CD4-positive, alpha-beta T cell (primary cell): ENCODE measurements at regions not wholly inside any gene's neighbourhood (a gene's known extent, or its start where the extent isn't known, plus 50 kb on each side); places are given as distances from the start of the nearest gene placed in this dataset.

Source experiments
- ATAC-seq: fragments of 200-7000 bp; cut with Tn5 transposase; one replicate; pipeline ENCODE4 v1.10.0; 2022; ENCODE audit warnings: mild to moderate bottlenecking; ENCODE audit not compliant: poor library complexity
- CTCF ChIA-PET: fragments of 350-600 bp; sonication (Branson Sonifier 250); formaldehyde crosslinking; loops from one replicate; lab custom pipeline; 2021; ENCODE audit warnings: antibody characterized with exemption, inconsistent platforms; lab: Charles Lee
- POLR2A ChIA-PET: fragments of 350-600 bp; sonication (Branson Sonifier 250); formaldehyde crosslinking; loops from one replicate; lab custom pipeline; 2021; ENCODE audit warnings: antibody characterized with exemption, inconsistent platforms; lab: Charles Lee
- DNase-seq, 14 experiments: peaks; one replicate each; pipeline ENCODE4 v3.0.0-alpha.2; 2013 to 2020; ENCODE audit warnings: mixed read lengths in 2 of 14
- H3K27ac ChIP-seq, 2 donors: one replicate each; pipeline versions ENCODE4 v1.5.1 to v1.7.0; 2013; ENCODE audit warnings: low read length in 2 of 2, low read depth in 1 of 2, mild to moderate bottlenecking in 1 of 2
- H3K27me3 ChIP-seq, 2 experiments: 1 replicate in 1 of 2; 2 replicates in 1 of 2; pipeline versions ENCODE4 v1.6.1 to v1.7.0; 2013; ENCODE audit warnings: low read length in 2 of 2, control low read depth in 1 of 2, mild to moderate bottlenecking in 1 of 2, moderate library complexity in 1 of 2; ENCODE audit not compliant: insufficient read depth in 2 of 2, control insufficient read depth in 1 of 2
- H3K36me3 ChIP-seq: one replicate; pipeline ENCODE4 v1.6.1; 2013; ENCODE audit warnings: low read length, control low read depth; ENCODE audit not compliant: insufficient read depth
- H3K4me1 ChIP-seq: one replicate; pipeline ENCODE4 v1.6.1; 2013; ENCODE audit warnings: low read length, control low read depth; ENCODE audit not compliant: insufficient read depth
- H3K4me3 ChIP-seq: one replicate; pipeline ENCODE4 v1.5.1; 2013; ENCODE audit warnings: mild to moderate bottlenecking, low read length, moderate library complexity
- H3K9me3 ChIP-seq, 2 experiments: 1 replicate in 1 of 2; 2 replicates in 1 of 2; pipeline versions ENCODE4 v1.6.1 to v1.7.0; 2013; ENCODE audit warnings: low read length in 2 of 2, mild to moderate bottlenecking in 2 of 2, control low read depth in 1 of 2, moderate library complexity in 1 of 2; ENCODE audit not compliant: control insufficient read depth in 1 of 2, insufficient read depth in 1 of 2
- H3K27ac Mint-ChIP-seq: one replicate; pipeline ENCODE4 v1.8.0; 2020; ENCODE audit warnings: mixed read lengths
- H3K27me3 Mint-ChIP-seq: one replicate; pipeline ENCODE4 v1.8.0; 2021; ENCODE audit warnings: mixed read lengths
- H3K36me3 Mint-ChIP-seq: one replicate; pipeline ENCODE4 v1.8.0; 2021; ENCODE audit warnings: low read depth, mixed read lengths
- H3K4me1 Mint-ChIP-seq: one replicate; pipeline ENCODE4 v1.8.0; 2021; ENCODE audit warnings: low read depth, mixed read lengths
- H3K4me3 Mint-ChIP-seq: one replicate; pipeline ENCODE4 v1.8.0; 2020; ENCODE audit warnings: mild to moderate bottlenecking, mixed read lengths
- H3K9me3 Mint-ChIP-seq: one replicate; pipeline ENCODE4 v1.8.0; 2020; ENCODE audit warnings: mixed read lengths
- intact Hi-C, 2 experiments: fragments of 100-400 bp; cut with DNase I in 1 of 2; cut with micrococcal nuclease in 1 of 2; formaldehyde crosslinking; loops; one replicate each; pipeline versions ENCODE4 v1.15.1 to v1.9.0; 2023 to 2025; cut with DNase I, micrococcal nuclease
- TF ChIP-seq, protein P1 (sequence below): fragments of 200-600 bp; IDR thresholded peaks from one replicate; pipeline ENCODE4 v1.8.0; 2022; ENCODE audit warnings: antibody characterized with exemption, mild to moderate bottlenecking

DNA sequence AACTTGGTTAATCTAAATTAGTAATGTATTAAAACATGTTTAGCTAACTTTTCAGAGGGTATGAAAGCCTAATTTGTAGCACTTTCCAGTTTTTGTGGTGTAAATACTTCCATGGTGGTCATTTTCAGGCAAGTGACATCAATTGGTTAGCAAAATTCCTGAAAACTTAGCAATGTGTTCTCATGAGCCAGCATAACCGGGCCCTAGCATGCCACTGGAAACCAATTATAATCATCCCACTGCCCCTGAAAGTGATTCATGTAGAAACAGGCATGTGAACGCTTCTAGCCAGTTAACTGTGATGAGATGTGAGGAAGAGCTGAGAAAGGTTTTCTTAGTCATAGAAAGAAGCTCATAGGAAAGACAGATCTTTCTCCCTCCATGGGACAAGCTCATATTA lies 417.2 kb downstream of the TLR4 start:
- no peaks in the 10 kb centered on the region for H3K27me3 ChIP-seq
- Mint-ChIP-seq H3K27me3 (no peaks in the 10 kb centered on the region), H3K4me3 (no peak overlapping the region), H3K36me3 (no peaks in the 10 kb centered on the region), H3K27ac (no peak overlapping the region), H3K4me1 (no peaks in the 10 kb centered on the region), H3K9me3 (peaks cover 3% of the 10 kb centered on the region)
- H3K9me3 ChIP-seq: no peaks in the 10 kb centered on the region
- no peaks in the 10 kb centered on the region for H3K4me1 ChIP-seq
- DNase-seq (no peak), ATAC-seq (no peak)
- no peak overlapping the region for H3K27ac ChIP-seq
- POLR2A ChIA-PET: no interaction called here
- no peak overlapping the region for H3K4me3 ChIP-seq
- no peaks in the 10 kb centered on the region for H3K36me3 ChIP-seq
- CTCF ChIA-PET: no interaction called here
- TF ChIP-seq, protein P1, sequence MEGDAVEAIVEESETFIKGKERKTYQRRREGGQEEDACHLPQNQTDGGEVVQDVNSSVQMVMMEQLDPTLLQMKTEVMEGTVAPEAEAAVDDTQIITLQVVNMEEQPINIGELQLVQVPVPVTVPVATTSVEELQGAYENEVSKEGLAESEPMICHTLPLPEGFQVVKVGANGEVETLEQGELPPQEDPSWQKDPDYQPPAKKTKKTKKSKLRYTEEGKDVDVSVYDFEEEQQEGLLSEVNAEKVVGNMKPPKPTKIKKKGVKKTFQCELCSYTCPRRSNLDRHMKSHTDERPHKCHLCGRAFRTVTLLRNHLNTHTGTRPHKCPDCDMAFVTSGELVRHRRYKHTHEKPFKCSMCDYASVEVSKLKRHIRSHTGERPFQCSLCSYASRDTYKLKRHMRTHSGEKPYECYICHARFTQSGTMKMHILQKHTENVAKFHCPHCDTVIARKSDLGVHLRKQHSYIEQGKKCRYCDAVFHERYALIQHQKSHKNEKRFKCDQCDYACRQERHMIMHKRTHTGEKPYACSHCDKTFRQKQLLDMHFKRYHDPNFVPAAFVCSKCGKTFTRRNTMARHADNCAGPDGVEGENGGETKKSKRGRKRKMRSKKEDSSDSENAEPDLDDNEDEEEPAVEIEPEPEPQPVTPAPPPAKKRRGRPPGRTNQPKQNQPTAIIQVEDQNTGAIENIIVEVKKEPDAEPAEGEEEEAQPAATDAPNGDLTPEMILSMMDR: no peak
- intact Hi-C loops: no loop called here

DNA sequence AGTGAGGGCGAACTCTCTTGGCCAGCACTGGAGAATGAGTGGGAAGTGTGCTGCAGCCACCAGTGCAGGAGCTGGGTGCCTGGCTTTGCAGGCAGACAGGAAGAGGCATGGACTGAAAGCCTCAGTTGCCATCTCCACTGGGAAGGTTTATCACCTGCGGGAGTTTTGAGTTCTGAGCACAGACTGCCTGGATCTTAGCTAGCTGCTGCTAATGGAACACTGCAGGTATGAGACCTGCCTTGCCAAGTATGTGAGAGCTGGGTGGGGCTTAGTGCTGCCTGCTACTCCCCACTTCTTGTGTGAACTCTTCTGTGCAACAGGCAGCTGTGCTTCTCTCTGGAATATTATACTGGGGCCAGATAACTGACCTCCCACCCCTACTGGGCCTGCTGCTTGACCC lies 424.1 kb downstream of the TLR4 start:
- H3K9me3 ChIP-seq: peaks cover 0 to 11% of the 10 kb centered on the region in 2 experiments
- ATAC-seq: no peak
- H3K27ac ChIP-seq: no peak overlapping the region
- H3K4me1 Mint-ChIP-seq: no peaks in the 10 kb centered on the region
- H3K4me3 Mint-ChIP-seq: no peak overlapping the region
- no peaks in the 10 kb centered on the region for H3K36me3 ChIP-seq
- no peak for DNase-seq
- intact Hi-C loops: no loop called here
- no peaks in the 10 kb centered on the region for H3K4me1 ChIP-seq
- H3K27ac Mint-ChIP-seq: no peak overlapping the region
- ChIA-PET CTCF (no interaction called here), POLR2A (no interaction called here)
- H3K9me3 Mint-ChIP-seq: peaks cover 6% of the 10 kb centered on the region
- H3K4me3 ChIP-seq: no peak overlapping the region
- TF ChIP-seq, protein P1: no peak
- no peaks in the 10 kb centered on the region for H3K27me3 Mint-ChIP-seq
- H3K27me3 ChIP-seq: no peaks in the 10 kb centered on the region
- no peaks in the 10 kb centered on the region for H3K36me3 Mint-ChIP-seq

DNA sequence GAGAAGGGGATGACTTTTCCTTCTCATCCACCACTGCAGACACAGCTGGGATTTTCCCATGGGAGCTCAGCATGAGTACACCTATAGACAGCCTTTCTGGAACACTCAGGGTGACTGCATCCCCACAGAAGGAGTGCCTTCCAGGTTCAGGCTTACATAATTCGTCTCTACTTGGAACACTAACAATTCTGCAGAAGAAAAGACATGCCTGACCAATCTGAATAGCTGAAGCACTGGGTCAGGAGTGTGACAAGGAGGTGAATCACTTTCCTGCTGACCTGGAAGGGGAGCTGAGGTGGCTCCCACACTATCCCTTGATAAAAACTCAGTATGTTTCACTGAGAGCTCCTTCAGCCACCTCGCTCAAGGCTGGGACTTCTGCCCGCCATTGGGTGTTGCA lies 425.3 kb downstream of the TLR4 start:
- Mint-ChIP-seq H3K27ac (no peak overlapping the region), H3K9me3 (peaks cover 6% of the 10 kb centered on the region), H3K27me3 (no peaks in the 10 kb centered on the region), H3K4me1 (no peaks in the 10 kb centered on the region), H3K36me3 (no peaks in the 10 kb centered on the region), H3K4me3 (no peak overlapping the region)
- H3K27ac ChIP-seq: no peak overlapping the region
- H3K9me3 ChIP-seq: peaks cover 0 to 11% of the 10 kb centered on the region in 2 experiments
- no peaks in the 10 kb centered on the region for H3K36me3 ChIP-seq
- CTCF ChIA-PET: interaction anchor here (0.6 kb wide), 1 partner anchor 105 kb away, joined by 3 read pairs; no protein-coding TSS in a partner anchor
- H3K4me3 ChIP-seq: no peak overlapping the region
- no peaks in the 10 kb centered on the region for H3K27me3 ChIP-seq
- no peaks in the 10 kb centered on the region for H3K4me1 ChIP-seq
- no peak for ATAC-seq
- TF ChIP-seq, protein P1: no peak
- POLR2A ChIA-PET: no interaction called here
- no peak for DNase-seq
- intact Hi-C loops: no loop called here
